NCI-H2107 (cell line): ENCODE measurements at regions not wholly inside any gene's neighbourhood (a gene's known extent, or its start where the extent isn't known, plus 50 kb on each side); places are given as distances from the start of the nearest gene placed in this dataset.
A peak's percentile ranks its signal among the peaks of the same experiment; 100 is the strongest.
"Not testable (repeated sequence)": the region's sequence is repeated elsewhere in the genome, so short reads cannot be mapped to it uniquely, and the experiment has no call there.

Source experiments
- DNase-seq: peaks from one replicate; lab custom pipeline; 2025; lab: John Stamatoyannopoulos, UW

DNA sequence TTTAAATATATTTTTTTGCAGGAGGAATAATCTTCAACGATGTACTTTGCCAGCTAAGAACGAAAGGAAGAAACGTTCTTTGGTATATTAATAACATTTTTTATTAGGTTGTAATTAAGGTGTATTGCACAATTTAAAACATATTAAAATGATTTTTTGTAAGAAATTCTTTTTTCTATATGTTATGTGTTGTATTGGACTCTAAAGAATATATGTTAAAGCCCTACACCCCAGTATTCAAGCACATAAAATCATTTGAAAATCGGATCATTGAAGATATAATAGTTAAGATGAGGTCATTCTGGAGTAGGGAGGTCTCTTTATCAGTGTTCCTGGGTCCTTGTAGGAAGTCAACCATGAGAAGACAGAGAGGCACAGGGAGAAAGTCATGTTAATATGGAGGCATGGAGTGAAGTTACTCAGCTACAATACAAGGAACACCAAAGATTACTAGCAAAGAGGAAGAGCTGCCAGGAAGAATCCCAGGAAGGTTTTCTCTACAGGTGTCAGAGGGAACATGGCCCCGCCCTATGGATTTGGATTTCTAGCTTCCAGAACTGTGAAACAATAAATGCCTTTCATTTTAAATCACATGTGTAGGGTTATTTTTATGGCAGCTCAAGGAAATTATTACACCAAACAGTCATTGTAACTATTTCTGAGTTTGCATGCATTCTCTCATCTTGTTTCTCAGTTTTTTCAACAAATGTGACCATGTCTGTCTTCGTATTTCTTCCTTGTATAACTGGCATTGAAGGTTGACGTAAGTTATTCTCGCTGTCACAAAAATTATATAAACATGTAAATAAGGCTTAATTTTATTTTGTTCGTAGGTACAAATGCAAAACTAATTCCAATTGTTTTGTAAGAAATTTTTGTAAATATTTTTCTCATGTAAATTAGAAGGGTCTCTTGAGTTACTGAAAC, 75.4 kb upstream of the VPREB1 start:
- no peak for DNase-seq

GRCh38 chr22:22168190-22168940, 76.2 kb upstream of the VPREB1 start:
- DNase-seq = peak; percentile 55

- DNase-seq = no peak
Observed at GRCh38 chr22:22167791-22168189, 76.8 kb upstream of the VPREB1 start.

DNA sequence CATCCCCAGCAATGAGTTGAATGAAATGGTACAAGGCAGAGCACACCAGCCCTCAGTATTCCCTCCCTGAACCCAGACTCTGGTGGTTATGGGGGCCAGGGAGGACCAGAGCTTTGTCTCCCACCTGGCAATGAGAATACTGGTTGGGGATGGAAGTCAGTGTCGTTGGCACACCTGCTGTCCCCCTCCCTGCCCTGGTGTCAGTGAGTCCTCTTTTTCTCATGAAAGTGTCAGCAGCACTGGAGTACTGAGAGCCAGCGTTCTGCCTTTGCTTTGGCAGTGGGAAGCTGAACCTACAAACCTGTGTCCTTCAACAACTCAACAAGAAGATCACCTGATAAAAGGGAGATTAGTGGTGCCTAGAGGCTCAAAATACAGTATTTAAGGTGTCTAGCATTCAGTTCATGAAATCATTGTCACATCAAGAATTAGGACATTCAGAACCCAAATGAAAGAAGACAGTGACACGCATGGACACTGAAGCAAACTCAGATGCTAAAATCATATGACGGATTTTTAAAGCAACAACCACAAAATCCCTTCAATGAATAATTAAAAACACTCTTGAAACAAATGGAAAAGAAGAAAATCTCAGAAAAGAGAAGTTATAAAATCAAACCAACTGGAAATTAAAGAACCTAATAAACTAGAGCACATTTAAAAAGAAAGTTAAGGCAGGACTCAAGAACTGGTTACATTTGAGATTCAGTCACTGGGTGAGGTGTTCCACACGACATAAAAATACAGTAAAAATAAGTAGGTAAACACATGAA, 77.5 kb upstream of the VPREB1 start:
- no peak for DNase-seq

DNA sequence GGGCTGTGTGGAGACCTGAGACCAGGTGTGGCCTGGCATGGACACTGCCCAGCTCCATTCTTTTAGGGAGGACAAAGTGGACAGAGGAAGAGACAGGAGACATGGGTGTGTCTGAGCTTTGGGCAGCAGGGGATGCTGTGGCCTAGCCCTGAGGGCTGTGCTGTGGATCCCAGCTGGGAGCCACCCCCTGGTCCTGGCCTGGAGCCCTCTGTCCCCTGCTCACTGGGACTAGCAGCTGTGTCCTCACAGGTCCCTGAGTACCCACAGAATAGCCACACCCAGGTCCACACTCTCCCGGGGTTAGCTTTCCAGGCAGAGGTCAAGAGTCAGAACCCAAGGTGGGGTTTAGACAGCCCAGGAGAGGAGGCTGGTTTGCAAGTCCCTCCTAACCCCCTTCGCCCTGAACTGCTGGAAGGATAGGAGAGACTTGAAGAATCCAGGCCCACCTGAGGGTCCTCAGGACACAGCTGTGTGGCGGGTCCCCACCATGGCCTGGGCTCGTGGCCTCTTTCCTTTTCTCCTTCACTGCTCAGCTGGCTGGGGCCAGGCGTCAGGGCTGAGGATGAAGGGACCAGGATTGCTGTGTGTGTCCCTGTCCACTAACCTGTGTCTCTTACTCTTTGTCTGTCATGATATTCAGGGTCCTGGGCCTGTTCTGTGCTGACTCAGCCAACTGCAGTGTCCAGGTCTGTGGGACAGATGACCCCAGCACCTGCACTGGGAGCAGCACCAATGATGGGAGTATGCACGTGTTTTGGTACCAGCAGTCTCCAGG, 78.5 kb upstream of the VPREB1 start:
- DNase-seq = no peak

- peak; percentile 10 for DNase-seq
Observed at GRCh38 chr22:22164541-22165272, 79.9 kb upstream of the VPREB1 start.

DNA sequence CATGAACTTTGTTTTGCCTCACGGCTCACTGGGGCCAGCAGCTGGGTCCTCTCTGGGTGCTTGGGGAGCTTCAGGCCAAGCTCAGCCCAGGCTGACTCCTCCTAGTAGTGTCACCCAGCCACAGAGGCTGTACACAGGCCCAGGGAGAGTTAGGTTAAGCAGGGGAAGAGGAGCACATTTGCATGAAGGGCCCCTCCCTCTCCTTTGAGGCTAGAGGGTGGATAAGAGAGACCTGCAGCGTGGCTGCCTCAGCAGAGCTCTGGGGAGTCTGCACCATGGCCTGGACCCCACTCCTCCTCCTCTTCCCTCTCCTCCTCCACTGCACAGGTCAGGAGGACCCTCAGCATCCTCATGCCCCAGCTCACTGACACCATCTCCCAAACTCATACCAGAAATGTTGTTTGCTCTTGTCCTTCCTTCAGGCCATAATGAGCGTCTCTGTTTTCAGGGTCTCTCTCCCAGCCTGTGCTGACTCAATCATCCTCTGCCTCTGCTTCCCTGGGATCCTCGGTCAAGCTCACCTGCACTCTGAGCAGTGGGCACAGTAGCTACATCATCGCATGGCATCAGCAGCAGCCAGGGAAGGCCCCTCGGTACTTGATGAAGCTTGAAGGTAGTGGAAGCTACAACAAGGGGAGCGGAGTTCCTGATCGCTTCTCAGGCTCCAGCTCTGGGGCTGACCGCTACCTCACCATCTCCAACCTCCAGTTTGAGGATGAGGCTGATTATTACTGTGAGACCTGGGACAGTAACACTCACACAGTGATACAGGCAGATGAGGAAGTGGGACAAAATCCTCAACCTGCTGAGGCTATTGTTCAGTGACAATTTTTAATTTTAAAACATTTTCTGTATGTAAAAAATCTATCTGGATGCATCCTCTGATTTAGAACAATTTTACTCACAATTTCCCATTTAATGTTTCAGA, 82.4 kb upstream of the VPREB1 start:
- DNase-seq = no peak

GRCh38 chr22:22160768-22161167, 83.8 kb upstream of the VPREB1 start:
- not testable (repeated sequence) for DNase-seq

DNA sequence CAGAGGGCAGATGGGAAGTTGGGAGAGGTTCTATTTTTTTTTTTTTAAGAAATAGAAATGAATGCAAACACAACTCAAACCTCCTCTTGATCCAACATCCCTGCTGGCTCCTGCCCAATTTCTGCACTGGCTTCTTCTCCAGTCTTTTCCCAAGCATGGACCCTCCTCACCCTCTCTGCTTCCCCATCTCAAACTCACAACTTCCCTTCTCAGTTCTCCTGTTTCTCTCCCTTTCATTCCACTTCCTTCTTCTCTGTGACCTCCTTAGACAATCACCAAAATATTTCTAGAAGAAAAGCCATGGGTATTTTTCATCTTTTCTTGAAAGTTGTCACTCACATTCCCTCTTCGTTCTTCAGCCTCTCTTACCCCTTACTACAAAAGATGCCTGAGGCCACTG, 85.2 kb upstream of the VPREB1 start:
- no peak for DNase-seq

GRCh38 chr22:22158965-22159364, 85.6 kb upstream of the VPREB1 start:
- no peak for DNase-seq

GRCh38 chr22:22158207-22158816, 86.3 kb upstream of the VPREB1 start:
- DNase-seq = no peak

- DNase-seq = no peak
Observed at GRCh38 chr22:22157348-22157725, 87.2 kb upstream of the VPREB1 start.

DNA sequence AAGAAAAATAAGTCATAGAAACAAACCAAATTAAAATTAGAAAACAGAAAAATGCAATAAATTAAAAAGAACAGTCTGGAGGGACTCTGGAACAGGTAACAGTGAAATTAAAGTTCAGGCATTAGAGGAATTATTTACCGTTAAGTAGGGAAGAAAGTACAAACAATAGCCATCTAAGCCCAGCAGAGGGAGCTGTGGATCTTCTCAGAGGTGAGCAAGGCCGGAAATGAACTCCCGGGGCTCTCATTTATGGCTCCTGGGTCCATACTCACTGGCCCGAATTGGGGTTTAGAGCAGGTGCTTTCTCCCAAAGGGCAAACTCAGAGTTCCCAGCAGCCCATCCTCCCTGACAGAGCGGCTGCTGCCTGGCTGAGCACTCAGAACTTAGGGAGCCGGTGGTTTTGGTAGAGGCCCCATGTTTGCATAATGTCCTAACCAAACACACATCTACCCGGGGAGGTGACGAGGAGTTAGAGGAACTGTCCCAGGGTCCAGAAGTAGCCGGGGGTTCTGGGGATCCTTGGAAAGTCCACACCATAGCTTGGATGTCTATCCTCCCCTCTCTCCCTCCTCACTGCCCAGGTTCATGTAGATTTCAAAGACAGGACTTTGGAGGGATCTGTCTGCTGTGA, 87.8 kb upstream of the VPREB1 start:
- DNase-seq = peak; percentile 54

DNA sequence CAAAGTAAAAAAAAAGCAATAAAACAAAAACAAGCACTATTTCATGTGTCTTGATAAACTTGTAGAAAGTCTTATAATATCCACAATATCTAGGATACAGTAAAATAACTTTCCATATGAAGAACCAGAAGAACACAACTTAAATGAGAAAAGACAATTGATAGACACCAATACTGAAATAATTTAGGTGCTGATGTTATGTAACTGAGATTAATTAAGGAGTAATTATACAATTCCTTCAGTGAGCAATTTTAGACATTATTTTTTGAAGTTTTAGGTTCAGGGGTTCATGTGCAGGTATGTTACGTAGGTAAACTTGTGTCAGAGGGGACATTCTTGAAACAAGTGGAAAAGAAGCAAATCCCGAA, 88.3 kb upstream of the VPREB1 start:
- no peak for DNase-seq

- DNase-seq = no peak
Observed at GRCh38 chr22:22155607-22156006, 89.0 kb upstream of the VPREB1 start.

DNA sequence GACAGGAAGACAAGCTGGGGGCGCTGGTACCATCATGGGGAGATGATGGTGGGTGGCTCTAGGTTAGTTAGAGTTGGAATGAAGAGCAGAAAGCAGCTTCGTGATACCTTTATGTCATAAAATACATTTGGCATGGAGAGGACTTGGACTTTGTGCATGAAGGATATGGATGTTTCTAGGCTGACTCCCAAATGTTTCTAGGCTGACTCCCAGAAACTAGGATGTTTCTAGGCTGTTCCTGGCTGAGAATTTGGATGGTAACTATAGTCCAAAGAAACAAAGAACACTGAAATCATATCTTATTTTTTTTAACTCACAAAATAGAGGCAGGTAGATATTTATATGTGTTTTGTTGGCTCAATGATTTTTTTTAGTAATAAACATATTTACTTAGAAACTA, 89.4 kb upstream of the VPREB1 start:
- DNase-seq = no peak

- no peak for DNase-seq
Observed at GRCh38 chr22:22154040-22154439, 90.5 kb upstream of the VPREB1 start.

DNA sequence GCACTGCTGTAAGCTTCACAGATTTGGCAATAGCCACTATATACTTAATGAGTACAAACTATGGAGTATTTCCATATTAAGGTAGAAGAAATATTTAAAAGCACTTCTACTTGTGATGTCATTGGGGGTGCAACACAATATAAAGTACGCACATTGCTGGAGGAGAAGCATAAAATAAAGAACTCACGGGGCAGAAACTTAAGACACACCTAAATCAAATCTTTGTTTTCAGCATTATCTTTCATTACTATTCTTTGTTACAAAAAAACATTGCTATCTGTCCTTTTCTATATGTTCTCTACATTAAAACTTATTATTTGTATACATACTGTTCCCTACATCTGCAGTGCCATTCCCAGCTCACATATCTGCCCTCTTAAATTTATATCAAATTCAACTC, 93.3 kb upstream of the VPREB1 start:
- no peak for DNase-seq

GRCh38 chr22:22150457-22150856, 94.1 kb upstream of the VPREB1 start:
- DNase-seq = no peak
